Stomach smooth muscle (tissue), 2 donors: ENCODE measurements at regions not wholly inside any gene's neighbourhood (a gene's known extent, or its start where the extent isn't known, plus 50 kb on each side); places are given as distances from the start of the nearest gene placed in this dataset.
"Not testable (repeated sequence)": the region's sequence is repeated elsewhere in the genome, so short reads cannot be mapped to it uniquely, and the experiment has no call there.

ENCODE experiments used
- H3K27ac ChIP-seq: one replicate; pipeline ENCODE4 v1.7.0; 2013; ENCODE audit warnings: mild to moderate bottlenecking, low read length, inconsistent platforms
- H3K27me3 ChIP-seq, 2 donors: one replicate each; pipeline ENCODE4 v1.7.0; 2013; ENCODE audit warnings: low read length in 2 of 2; ENCODE audit not compliant: insufficient read depth in 2 of 2, control insufficient read depth in 1 of 2
- H3K36me3 ChIP-seq, 2 donors: one replicate each; pipeline ENCODE4 v1.7.0; 2013; ENCODE audit warnings: low read length in 2 of 2; ENCODE audit not compliant: control insufficient read depth in 2 of 2, insufficient read depth in 2 of 2
- H3K4me1 ChIP-seq: one replicate; pipeline ENCODE4 v1.7.0; 2013; ENCODE audit warnings: low read length; ENCODE audit not compliant: control insufficient read depth, insufficient read depth
- H3K4me3 ChIP-seq, 2 donors: one replicate each; pipeline ENCODE4 v1.7.0; 2013; ENCODE audit warnings: low read length in 2 of 2
- H3K9ac ChIP-seq, 2 donors: one replicate each; pipeline ENCODE4 v1.7.0; 2013; ENCODE audit warnings: low read length in 2 of 2, mild to moderate bottlenecking in 1 of 2
- H3K9me3 ChIP-seq, 2 donors: one replicate each; pipeline ENCODE4 v1.7.0; 2013; ENCODE audit warnings: low read length in 2 of 2; ENCODE audit not compliant: control insufficient read depth in 2 of 2
- donor health status: healthy.
- donor health status: Pancreatic carcinoma.

DNA sequence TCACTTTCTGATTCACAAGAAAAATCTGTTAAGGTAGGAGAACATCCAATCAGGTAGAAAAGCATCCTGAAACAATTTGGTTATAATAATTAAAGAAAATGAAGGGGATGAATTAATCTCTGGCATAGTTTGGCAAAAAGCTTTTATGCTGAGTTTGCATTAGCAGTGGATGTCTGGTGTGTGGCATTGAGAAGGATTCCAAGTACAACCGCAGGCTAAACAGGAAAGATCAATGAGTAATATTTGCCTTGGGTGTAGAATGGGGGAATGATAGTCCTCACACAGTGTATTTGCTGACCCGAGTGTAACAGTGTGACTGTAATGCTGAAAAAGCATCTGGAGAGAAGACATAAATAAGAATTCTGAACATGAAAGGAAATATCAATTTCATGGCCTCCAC is 68.3 kb upstream of the SESTD1 start:
- Histone ChIP-seq H3K27ac (no peak overlapping the region), H3K9me3 (no peaks in the 10 kb centered on the region), H3K36me3 (no peaks in the 10 kb centered on the region), H3K27me3 (no peaks in the 10 kb centered on the region), H3K9ac (no peak overlapping the region), H3K4me3 (no peak overlapping the region), H3K4me1 (no peaks in the 10 kb centered on the region)

DNA sequence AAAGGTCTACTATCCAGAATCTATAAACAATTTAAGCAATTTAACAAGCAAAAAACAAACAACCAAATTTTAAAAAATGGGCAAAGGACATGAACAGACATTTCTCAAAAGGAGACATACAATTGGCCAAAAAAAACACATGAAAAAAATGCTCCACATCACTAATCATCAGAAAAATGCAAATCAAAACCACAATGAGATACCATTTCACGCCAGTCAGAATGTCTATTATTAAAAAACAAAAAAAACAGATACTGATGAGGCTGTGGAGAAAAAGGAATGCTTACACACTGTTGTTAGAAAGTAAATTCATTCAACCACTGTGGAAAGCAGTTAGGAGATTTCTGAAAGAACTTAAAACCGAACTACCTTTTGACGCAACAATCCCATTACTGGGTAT is 66.4 kb upstream of the SESTD1 start:
- H3K9me3 ChIP-seq, result no peaks in the 10 kb centered on the region
- H3K4me3 ChIP-seq, result no peak overlapping the region
- H3K9ac ChIP-seq, result no peak overlapping the region
- H3K27me3 ChIP-seq, result no peaks in the 10 kb centered on the region
- H3K4me1 ChIP-seq, result no peaks in the 10 kb centered on the region
- H3K27ac ChIP-seq, result no peak overlapping the region
- no peaks in the 10 kb centered on the region for H3K36me3 ChIP-seq

DNA sequence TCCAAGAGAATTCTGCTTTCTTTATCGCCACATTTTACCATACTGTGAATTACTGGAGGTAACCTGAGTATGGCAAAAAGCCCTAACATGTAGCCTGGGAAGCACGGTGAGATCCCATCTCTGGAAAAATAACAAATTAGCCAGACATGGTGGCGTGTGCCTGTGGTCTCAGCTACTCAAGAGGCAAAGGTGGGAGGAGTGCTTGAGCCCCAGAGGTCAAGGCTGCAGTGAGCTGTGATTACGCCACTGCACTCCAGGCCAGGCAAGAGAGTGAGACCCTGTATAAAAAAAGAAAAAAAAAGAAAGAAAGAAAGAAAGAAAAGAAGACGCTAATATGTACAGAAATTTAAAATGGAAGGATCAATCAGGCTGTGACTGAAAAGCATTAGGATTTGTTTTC is 57.7 kb upstream of the SESTD1 start:
- Histone ChIP-seq H3K9ac (no peak overlapping the region), H3K9me3 (no peaks in the 10 kb centered on the region), H3K36me3 (no peaks in the 10 kb centered on the region), H3K27me3 (no peaks in the 10 kb centered on the region), H3K4me1 (no peaks in the 10 kb centered on the region), H3K27ac (no peak overlapping the region), H3K4me3 (no peak overlapping the region)

DNA sequence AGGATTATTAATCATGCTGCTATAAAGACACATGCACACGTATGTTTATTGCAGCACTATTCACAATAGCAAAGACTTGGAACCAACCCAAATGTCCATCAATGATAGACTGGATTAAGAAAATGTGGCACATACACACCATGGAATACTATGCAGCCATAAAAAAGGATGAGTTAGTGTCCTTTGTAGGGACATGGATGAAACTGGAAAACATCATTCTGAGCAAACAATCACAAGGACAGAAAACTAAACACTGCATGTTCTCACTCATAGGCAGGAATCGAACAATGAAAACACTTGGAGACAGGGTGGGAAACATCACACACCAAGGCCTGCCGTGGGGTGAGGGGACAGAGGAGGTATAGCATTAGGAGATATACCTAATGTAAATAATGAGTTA is 56.4 kb upstream of the SESTD1 start:
- H3K27me3 ChIP-seq, H3K36me3 ChIP-seq, H3K4me1 ChIP-seq, H3K9me3 ChIP-seq, H3K27ac ChIP-seq, H3K4me3 ChIP-seq, H3K9ac ChIP-seq: not testable (repeated sequence)

DNA sequence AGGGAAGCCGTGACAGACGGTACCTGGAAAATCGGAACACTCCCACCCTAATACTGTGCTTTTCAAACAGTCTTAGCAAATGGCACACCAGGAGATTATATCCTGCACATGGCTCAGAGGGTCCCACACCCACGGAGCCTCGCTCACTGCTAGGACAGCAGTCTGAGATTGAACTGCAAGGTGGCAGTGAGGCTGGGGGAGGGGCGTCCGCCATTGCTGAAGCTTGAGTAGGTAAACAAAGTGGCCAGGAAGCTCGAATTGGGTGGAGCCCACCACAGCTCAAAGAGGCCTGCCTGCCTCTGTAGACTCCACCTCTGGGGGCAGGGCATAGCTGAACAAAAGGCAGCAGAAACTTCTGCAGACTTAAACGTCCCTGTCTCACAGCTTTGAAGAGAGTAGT is 50.1 kb upstream of the SESTD1 start:
- H3K27me3 ChIP-seq, H3K4me3 ChIP-seq, H3K4me1 ChIP-seq, H3K27ac ChIP-seq, H3K36me3 ChIP-seq, H3K9ac ChIP-seq, H3K9me3 ChIP-seq: not testable (repeated sequence)
